ENCODE measurements at regions not wholly inside any gene's neighbourhood (a gene's known extent, or its start where the extent isn't known, plus 50 kb on each side); places are given as distances from the start of the nearest gene placed in this dataset.

DNA sequence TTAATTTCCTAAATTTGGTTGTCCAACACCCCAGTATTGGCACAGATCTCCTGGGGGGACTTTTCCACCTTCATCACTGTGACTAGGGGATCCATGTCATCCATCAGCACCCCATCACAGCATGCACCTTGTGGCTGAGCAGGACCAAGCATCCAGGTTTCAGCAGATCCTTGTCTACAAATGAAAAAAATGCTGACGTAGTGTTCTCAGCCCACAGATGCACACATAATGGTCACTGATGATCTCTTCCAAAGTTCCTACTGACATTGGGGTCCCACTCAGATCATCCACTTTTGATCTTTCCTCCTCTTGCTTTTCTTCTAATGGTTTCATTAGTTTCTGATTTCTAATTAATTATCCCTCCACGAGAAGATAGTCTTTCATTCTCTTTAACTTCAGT is 373.1 kb downstream of the TBX15 start:
- Histone ChIP-seq H3K4me3 (replicated peaks in 1 of 3; ENCODE audit: insufficient read depth in 1 of 3, low read depth in 2 of 3, low read length in 3 of 3) (no peak overlapping the region), H3K36me3 (replicated peaks in 1 of 2; ENCODE audit: control insufficient read depth in 1 of 2, insufficient read depth in 2 of 2, low read length in 2 of 2) (no peaks in the 10 kb centered on the region), H3K9me3 (ENCODE audit: low read length) (no peaks in the 10 kb centered on the region), H3K9ac (ENCODE audit: insufficient read depth, low read depth, low read length) (no peak overlapping the region), H3K79me2 (ENCODE audit: insufficient read depth, low read length) (no peaks in the 10 kb centered on the region), H4K20me1 (ENCODE audit: insufficient read depth, low read length) (no peaks in the 10 kb centered on the region), H2AFZ (ENCODE audit: low read length) (no peak overlapping the region), H3K27ac (ENCODE audit: extremely low read length, insufficient read depth, low read length) (no peak overlapping the region), H3K27me3 (ENCODE audit: control insufficient read depth in 1 of 2, insufficient read depth in 2 of 2, low read length in 2 of 2) (no peaks in the 10 kb centered on the region), H3K4me1 (ENCODE audit: insufficient read depth, low read length) (no peaks in the 10 kb centered on the region), H3K4me2 (ENCODE audit: low read depth, low read length) (no peak overlapping the region)
- CTCF ChIA-PET (ENCODE audit: low intra/inter-chr PET ratio, low total read pairs): no interaction called here
- in situ Hi-C loops (cut with HindIII; ENCODE audit: extremely low pct_ligation_motif_present, low pct_unique_long_range_greater_than_20kb) (no loop called here), intact Hi-C loops (cut with micrococcal nuclease; ENCODE audit: unreplicated experiment) (no loop called here)
- ATAC-seq (no peak), DNase-seq (ENCODE audit: low spot score) (no peak), FAIRE-seq (no peak)
- 1% methylated on average over 2 of the region's 2 CpGs for WGBS (ENCODE audit: low lambda C conversion rate)
- BruUV-seq (replicated peaks): no TSS peak
- POLR2A ChIA-PET: no interaction called here
- TF ChIP-seq MAFF (IDR thresholded peaks at IDR 0.05; ENCODE audit: low read depth, low read length) (peak; percentile 86), SOX13 (IDR thresholded peaks at IDR 0.05) (no peak), SOX13 (CRISPR knock-in tag; conservative IDR thresholded peaks at IDR 0.05 in 1 of 2, IDR thresholded peaks at IDR 0.05 in 1 of 2) (no peak), PRPF4 (IDR thresholded peaks at IDR 0.05; ENCODE audit: low read depth, low read length, poor library complexity, severe bottlenecking) (no peak), MEIS2 (CRISPR knock-in tag; IDR thresholded peaks at IDR 0.05) (no peak), MAFK (conservative IDR thresholded peaks at IDR 0.05 in 1 of 2, IDR thresholded peaks at IDR 0.05 in 1 of 2; ENCODE audit: low read length in 2 of 2) (peak; percentile 86 to 93), IKZF1 (IDR thresholded peaks at IDR 0.05) (no peak), ZNF530 (CRISPR knock-in tag; IDR thresholded peaks at IDR 0.05; ENCODE audit: low read depth) (no peak)
- TF ChIP-seq, protein P1, sequence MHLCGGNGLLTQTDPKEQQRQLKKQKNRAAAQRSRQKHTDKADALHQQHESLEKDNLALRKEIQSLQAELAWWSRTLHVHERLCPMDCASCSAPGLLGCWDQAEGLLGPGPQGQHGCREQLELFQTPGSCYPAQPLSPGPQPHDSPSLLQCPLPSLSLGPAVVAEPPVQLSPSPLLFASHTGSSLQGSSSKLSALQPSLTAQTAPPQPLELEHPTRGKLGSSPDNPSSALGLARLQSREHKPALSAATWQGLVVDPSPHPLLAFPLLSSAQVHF (CRISPR knock-in tag; IDR thresholded peaks at IDR 0.05): no peak

DNA sequence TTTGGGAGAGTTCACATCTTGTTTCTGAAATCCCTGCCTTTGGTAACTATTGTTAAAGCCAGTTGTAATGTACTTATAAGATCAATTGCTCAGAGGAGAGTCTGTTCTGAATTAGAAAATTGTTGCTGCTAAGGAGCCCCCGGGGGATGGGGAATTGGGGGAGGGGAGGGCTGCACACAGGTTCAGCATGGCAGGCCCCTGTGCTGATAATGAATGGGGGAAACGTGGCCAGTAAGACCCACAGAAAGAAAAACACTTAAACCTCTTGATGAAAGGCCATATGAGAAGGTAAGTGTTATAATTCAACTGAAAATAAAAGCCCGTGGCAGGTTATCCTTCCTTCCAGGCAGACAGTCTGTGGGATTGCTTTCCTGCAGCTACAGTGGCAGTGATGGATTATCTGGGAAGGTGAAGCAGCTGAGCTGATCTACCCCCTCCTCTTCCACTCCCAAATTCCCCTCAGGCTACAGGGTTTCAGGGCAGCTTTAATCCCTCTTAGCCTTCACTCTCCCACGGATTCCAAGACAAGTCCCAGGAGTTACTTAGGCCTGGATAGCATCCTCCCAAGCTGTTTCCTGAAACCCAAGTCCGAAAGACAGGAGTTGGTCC is 398.8 kb downstream of the TBX15 start:
- no peaks in the 10 kb centered on the region for H3K36me3 ChIP-seq (replicated peaks in 1 of 2; ENCODE audit: control insufficient read depth in 1 of 2, insufficient read depth in 2 of 2, low read length in 2 of 2)
- 4% methylated on average over 4 of the region's 5 CpGs for WGBS (ENCODE audit: low lambda C conversion rate)
- H3K27ac ChIP-seq (ENCODE audit: extremely low read length, insufficient read depth, low read length): no peak overlapping the region
- H3K27me3 ChIP-seq (ENCODE audit: control insufficient read depth in 1 of 2, insufficient read depth in 2 of 2, low read length in 2 of 2): no peaks in the 10 kb centered on the region
- no TSS peak for BruUV-seq (replicated peaks)
- H3K4me3 ChIP-seq (replicated peaks in 1 of 3; ENCODE audit: insufficient read depth in 1 of 3, low read depth in 2 of 3, low read length in 3 of 3): no peak overlapping the region
- intact Hi-C loops (cut with micrococcal nuclease; ENCODE audit: unreplicated experiment) (no loop called here), in situ Hi-C loops (cut with HindIII; ENCODE audit: extremely low pct_ligation_motif_present, low pct_unique_long_range_greater_than_20kb) (no loop called here)
- ChIA-PET CTCF (ENCODE audit: low intra/inter-chr PET ratio, low total read pairs) (no interaction called here), POLR2A (no interaction called here)
- H3K79me2 ChIP-seq (ENCODE audit: insufficient read depth, low read length): no peaks in the 10 kb centered on the region
- no peaks in the 10 kb centered on the region for H4K20me1 ChIP-seq (ENCODE audit: insufficient read depth, low read length)
- no peak for FAIRE-seq
- no peak for ATAC-seq
- DNase-seq (ENCODE audit: low spot score): no peak
- no peak overlapping the region for H3K9ac ChIP-seq (ENCODE audit: insufficient read depth, low read depth, low read length)
- no peak overlapping the region for H2AFZ ChIP-seq (ENCODE audit: low read length)
- H3K9me3 ChIP-seq (ENCODE audit: low read length): no peaks in the 10 kb centered on the region
- no peak overlapping the region for H3K4me2 ChIP-seq (ENCODE audit: low read depth, low read length)
- no peaks in the 10 kb centered on the region for H3K4me1 ChIP-seq (ENCODE audit: insufficient read depth, low read length)
- no peak for TF ChIP-seq KDM3A (CRISPR knock-in tag; IDR thresholded peaks at IDR 0.05; ENCODE audit: low read depth)
- TF ChIP-seq ZNF543 (CRISPR knock-in tag; IDR thresholded peaks at IDR 0.05): no peak
- TF ChIP-seq ZNF510 (CRISPR knock-in tag; IDR thresholded peaks at IDR 0.05; ENCODE audit: low read depth): no peak
- no peak for TF ChIP-seq AGO2 (optimal IDR thresholded peaks at IDR 0.05; ENCODE audit: low read depth, low read length)
- no peak for TF ChIP-seq ZNF446 (CRISPR knock-in tag; IDR thresholded peaks at IDR 0.05)
- TF ChIP-seq HMG20A (CRISPR knock-in tag; IDR thresholded peaks at IDR 0.05; ENCODE audit: borderline replicate concordance): no peak
- TF ChIP-seq, protein P2, sequence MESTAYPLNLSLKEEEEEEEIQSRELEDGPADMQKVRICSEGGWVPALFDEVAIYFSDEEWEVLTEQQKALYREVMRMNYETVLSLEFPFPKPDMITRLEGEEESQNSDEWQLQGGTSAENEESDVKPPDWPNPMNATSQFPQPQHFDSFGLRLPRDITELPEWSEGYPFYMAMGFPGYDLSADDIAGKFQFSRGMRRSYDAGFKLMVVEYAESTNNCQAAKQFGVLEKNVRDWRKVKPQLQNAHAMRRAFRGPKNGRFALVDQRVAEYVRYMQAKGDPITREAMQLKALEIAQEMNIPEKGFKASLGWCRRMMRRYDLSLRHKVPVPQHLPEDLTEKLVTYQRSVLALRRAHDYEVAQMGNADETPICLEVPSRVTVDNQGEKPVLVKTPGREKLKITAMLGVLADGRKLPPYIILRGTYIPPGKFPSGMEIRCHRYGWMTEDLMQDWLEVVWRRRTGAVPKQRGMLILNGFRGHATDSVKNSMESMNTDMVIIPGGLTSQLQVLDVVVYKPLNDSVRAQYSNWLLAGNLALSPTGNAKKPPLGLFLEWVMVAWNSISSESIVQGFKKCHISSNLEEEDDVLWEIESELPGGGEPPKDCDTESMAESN (CRISPR knock-in tag; conservative IDR thresholded peaks at IDR 0.05): no peak
- no peak for TF ChIP-seq ZFP90 (CRISPR knock-in tag; IDR thresholded peaks at IDR 0.05; ENCODE audit: borderline replicate concordance)
